ENCODE measurements at regions not wholly inside any gene's neighbourhood (a gene's known extent, or its start where the extent isn't known, plus 50 kb on each side); places are given as distances from the start of the nearest gene placed in this dataset.

DNA sequence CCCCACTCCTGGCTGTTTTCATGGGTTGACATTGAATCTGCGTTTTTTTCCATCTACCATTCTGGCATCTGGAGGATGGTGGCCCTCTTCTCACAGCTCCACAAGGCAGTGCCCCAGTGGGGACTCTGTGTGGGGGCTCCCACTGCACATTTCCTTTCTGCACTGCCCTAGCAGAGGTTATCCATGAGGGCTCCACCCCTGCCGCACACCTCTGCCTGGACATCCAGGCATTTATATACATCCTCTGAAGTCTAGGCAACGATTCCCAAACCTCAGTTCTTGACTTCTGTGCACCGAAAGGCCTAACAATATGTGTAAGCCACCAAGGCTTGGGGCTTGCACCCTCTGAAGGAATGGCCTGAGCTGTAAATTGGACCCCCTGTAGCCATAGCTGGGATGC, 147.9 kb upstream of the FMN2 start:
- H3K4me1 ChIP-seq = no peaks in the 10 kb centered on the region
- TF ChIP-seq CTCF (IDR thresholded peaks at IDR 0.05) = no peak
- TF ChIP-seq POLR2AphosphoS5 (IDR thresholded peaks at IDR 0.05) = no peak
- TF ChIP-seq POLR2A (IDR thresholded peaks at IDR 0.05) = no peak
- no peak for TF ChIP-seq EP300 (IDR thresholded peaks at IDR 0.05)
- H3K36me3 ChIP-seq = no peaks in the 10 kb centered on the region
- no peaks in the 10 kb centered on the region for H3K27me3 ChIP-seq
- no peak overlapping the region for H3K27ac ChIP-seq
- DNase-seq = no peak
- H3K9me3 ChIP-seq = peaks cover 0 to 3% (median 0%) of the 10 kb centered on the region in 4 donors
- no peak overlapping the region for H3K4me3 ChIP-seq
- WGBS, 2 donors = 86 to 90% methylated on average over 4 of the region's 4 CpGs
- intact Hi-C loops (cut with DNase I) = no loop called here

DNA sequence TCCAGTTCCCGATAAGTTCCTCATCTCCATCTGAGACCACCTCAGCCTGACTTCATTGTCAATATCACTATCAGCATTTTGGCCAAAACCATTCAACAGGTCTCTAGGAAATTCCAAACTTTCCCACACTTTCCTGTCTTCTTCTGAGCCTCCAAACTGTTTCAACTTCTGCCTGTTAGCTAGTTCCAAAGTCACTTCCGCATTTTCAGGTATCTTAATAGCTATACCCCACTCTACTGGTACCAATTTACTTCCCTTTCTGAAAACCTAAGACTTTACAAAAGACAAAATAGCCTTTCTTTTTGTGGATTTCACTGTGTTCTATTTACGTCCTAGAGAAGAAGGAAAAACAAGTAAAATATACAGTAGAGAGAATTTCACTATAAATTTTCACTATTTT, 147.0 kb upstream of the FMN2 start:
- no peak for DNase-seq
- 65 to 83% methylated on average over 3 of the region's 3 CpGs for WGBS, 2 donors
- Histone ChIP-seq H3K36me3 (no peaks in the 10 kb centered on the region), H3K9me3 (peaks cover 0 to 3% (median 0%) of the 10 kb centered on the region in 4 donors), H3K27me3 (no peaks in the 10 kb centered on the region), H3K4me1 (no peaks in the 10 kb centered on the region), H3K4me3 (no peak overlapping the region), H3K27ac (no peak overlapping the region)
- TF ChIP-seq EP300 (IDR thresholded peaks at IDR 0.05) (no peak), POLR2A (IDR thresholded peaks at IDR 0.05) (no peak), CTCF (IDR thresholded peaks at IDR 0.05) (no peak), POLR2AphosphoS5 (IDR thresholded peaks at IDR 0.05) (no peak)
- intact Hi-C loops (cut with DNase I) = no loop called here

DNA sequence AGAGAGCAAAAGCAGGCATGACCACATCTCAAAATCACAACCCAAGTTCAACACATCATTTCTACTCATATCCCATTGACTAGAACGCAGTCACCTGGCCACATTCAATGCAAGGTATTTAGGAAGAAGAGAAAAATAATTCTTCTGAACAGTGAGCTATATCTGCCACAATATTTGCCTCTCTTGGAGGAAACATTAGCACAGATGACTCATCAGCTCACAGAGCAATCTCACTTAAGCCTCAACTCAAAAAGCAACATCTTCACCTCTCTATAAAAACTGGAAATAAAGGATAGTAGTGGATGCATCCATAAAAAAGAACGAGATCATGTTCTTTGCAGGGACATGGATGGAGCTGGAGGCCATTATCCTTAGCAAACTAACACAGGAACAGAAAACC, 143.9 kb upstream of the FMN2 start:
- no peaks in the 10 kb centered on the region for H3K4me1 ChIP-seq
- DNase-seq = no peak
- TF ChIP-seq POLR2AphosphoS5 (IDR thresholded peaks at IDR 0.05) = no peak
- TF ChIP-seq EP300 (IDR thresholded peaks at IDR 0.05) = no peak
- no peak for TF ChIP-seq POLR2A (IDR thresholded peaks at IDR 0.05)
- TF ChIP-seq CTCF (IDR thresholded peaks at IDR 0.05) = no peak
- no peaks in the 10 kb centered on the region for H3K36me3 ChIP-seq
- no peak overlapping the region for H3K4me3 ChIP-seq
- WGBS, 2 donors = 82 to 84% methylated on average over 2 of the region's 2 CpGs
- intact Hi-C loops (cut with DNase I) = no loop called here
- no peak overlapping the region for H3K27ac ChIP-seq
- peaks cover 0 to 3% (median 0%) of the 10 kb centered on the region in 4 donors for H3K9me3 ChIP-seq
- H3K27me3 ChIP-seq = no peaks in the 10 kb centered on the region

- H3K9me3 ChIP-seq = no peaks in the 10 kb centered on the region
- no peak overlapping the region for H3K4me3 ChIP-seq
- no peak for DNase-seq
- H3K36me3 ChIP-seq = no peaks in the 10 kb centered on the region
- no peak overlapping the region for H3K27ac ChIP-seq
- no peaks in the 10 kb centered on the region for H3K4me1 ChIP-seq
- intact Hi-C loops (cut with DNase I) = no loop called here
- no peaks in the 10 kb centered on the region for H3K27me3 ChIP-seq
- WGBS, 2 donors = 33 to 50% methylated on average over 3 of the region's 3 CpGs
- no peak for TF ChIP-seq POLR2A (IDR thresholded peaks at IDR 0.05)
- TF ChIP-seq POLR2AphosphoS5 (IDR thresholded peaks at IDR 0.05) = no peak
- TF ChIP-seq EP300 (IDR thresholded peaks at IDR 0.05) = no peak
- peak; percentile 22 to 81 (median 62) for TF ChIP-seq CTCF (IDR thresholded peaks at IDR 0.05)
These were observed 140.1 kb upstream of the FMN2 start for GRCh38 chr1:239951511-239952140.
